Pulmonary artery endothelial cell (primary cell): ENCODE measurements at regions not wholly inside any gene's neighbourhood (a gene's known extent, or its start where the extent isn't known, plus 50 kb on each side); places are given as distances from the start of the nearest gene placed in this dataset.

Source experiments
- DNase-seq: peaks from one replicate; pipeline ENCODE4 v3.0.0-alpha.2; 2011; ENCODE audit warnings: low read depth, low spot score

- DNase-seq = no peak
Observed at GRCh38 chr18:59758837-59759236, 61.6 kb upstream of the CCBE1 start.

DNA sequence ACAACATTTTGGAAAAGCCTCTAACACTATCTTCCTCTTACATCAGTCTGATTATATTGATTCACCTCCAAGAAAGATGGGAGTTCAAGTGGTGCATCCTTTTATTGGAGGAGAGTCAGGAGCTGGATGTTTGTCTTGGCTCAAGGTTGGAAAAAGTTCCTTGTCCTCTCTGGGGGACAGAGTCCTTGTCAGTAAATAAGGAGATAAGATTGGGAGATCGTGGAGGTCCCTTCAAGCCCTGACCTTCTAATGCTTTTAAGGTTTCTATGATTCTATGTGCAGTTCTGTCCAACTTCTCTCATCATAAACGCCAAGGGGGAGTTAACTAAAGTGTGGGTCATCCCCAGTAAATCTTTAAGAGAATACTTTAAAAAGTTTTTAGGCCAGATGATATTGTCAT is 60.9 kb upstream of the CCBE1 start:
- no peak for DNase-seq

- DNase-seq = no peak
Observed at GRCh38 chr18:59752666-59753065, 55.4 kb upstream of the CCBE1 start.

GRCh38 chr18:59751186-59751585 is 54.0 kb upstream of the CCBE1 start:
- no peak for DNase-seq

GRCh38 chr18:59748628-59749360 is 51.6 kb upstream of the CCBE1 start:
- no peak for DNase-seq
